HEK293T (cell line): ENCODE measurements at regions not wholly inside any gene's neighbourhood (a gene's known extent, or its start where the extent isn't known, plus 50 kb on each side); places are given as distances from the start of the nearest gene placed in this dataset.

ENCODE experiments used
- FOXM1 ChIP-seq: fragments of 450-650 bp; IDR thresholded peaks from 2 replicates; pipeline ENCODE4 v1.6.1; 2017; ENCODE audit warnings: mild to moderate bottlenecking, borderline replicate concordance
- HDGF ChIP-seq: fragments of 450-650 bp; IDR thresholded peaks from 2 replicates; pipeline ENCODE4 v1.6.1; 2017; ENCODE audit warnings: antibody characterized with exemption, borderline replicate concordance
- SUZ12 ChIP-seq: fragments of 450-650 bp; IDR thresholded peaks from 2 replicates; pipeline ENCODE4 v1.6.1; 2016; ENCODE audit warnings: mild to moderate bottlenecking
- ZNF384 ChIP-seq: fragments of 450-650 bp; IDR thresholded peaks from 2 replicates; pipeline ENCODE4 v1.6.1; 2016

- TF ChIP-seq FOXM1 (no peak), ZNF384 (no peak), HDGF (no peak), SUZ12 (no peak)
These were observed 104.2 kb upstream of the ELL2 start for GRCh38 chr5:96065685-96066385.
